NCI-H1105 (cell line): ENCODE measurements at regions not wholly inside any gene's neighbourhood (a gene's known extent, or its start where the extent isn't known, plus 50 kb on each side); places are given as distances from the start of the nearest gene placed in this dataset.

Experiments
- DNase-seq: peaks from one replicate; lab custom pipeline; 2025; lab: John Stamatoyannopoulos, UW

- DNase-seq: no peak
Measured at GRCh38 chr16:27123795-27124409, 57.2 kb downstream of the C16orf82 start.

- no peak for DNase-seq
Measured at GRCh38 chr16:27127308-27127707, 60.6 kb downstream of the C16orf82 start.

GRCh38 chr16:27129401-27129800 lies 62.7 kb downstream of the C16orf82 start:
- peak; percentile 43 for DNase-seq

GRCh38 chr16:27138257-27138656 lies 65.1 kb upstream of the KDM8 start:
- DNase-seq: no peak

GRCh38 chr16:27145630-27146029 lies 57.7 kb upstream of the KDM8 start:
- DNase-seq: no peak

GRCh38 chr16:27149986-27150385 lies 53.3 kb upstream of the KDM8 start:
- DNase-seq: no peak

GRCh38 chr16:27152121-27152520 lies 51.2 kb upstream of the KDM8 start:
- no peak for DNase-seq

- DNase-seq: peak; percentile 24
Measured at GRCh38 chr16:27152801-27153200, 50.5 kb upstream of the KDM8 start.
